ENCODE measurements at regions not wholly inside any gene's neighbourhood (a gene's known extent, or its start where the extent isn't known, plus 50 kb on each side); places are given as distances from the start of the nearest gene placed in this dataset.

DNA sequence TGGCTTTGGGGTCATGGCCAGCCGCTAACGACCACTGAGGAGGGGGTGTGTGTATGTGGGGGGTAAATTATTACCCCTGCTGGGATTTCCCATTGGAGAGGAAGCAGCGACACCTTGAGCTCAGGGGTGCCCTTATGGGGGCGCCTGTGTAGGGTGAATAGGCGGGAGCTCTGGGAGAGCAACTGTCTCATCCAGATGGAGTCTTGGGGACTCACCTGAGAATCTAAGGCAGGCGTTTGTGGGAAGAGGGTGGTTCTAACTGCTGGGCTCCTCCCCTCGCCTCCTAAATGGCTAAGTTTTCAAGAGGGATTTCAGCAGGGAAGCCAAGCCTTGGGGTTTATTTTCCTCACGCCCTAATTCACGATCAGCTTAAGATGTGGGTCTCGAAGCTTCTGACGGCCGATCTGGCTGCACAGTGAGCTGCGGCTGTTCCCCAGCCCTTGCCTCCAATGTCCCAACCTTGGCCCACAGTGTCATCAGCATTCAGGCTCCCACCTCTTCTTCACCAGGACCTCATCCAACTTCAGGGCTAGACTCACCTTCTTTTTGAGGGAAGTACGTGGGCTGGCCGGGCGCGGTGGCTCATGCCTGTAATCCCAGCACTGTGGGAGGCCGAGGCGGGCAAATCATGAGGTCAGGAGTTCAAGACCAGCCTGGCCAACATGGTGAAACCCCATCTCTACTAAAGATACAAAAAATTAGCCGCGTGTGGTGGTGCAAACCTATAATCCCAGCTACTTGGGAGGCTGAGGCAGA is 136.9 kb upstream of the EEF2KMT start:
- TF ChIP-seq RAD21 (IDR thresholded peaks at IDR 0.05; ENCODE audit: low read depth) (no peak), EGR1 (IDR thresholded peaks at IDR 0.05) (no peak), EP300 (IDR thresholded peaks at IDR 0.05; ENCODE audit: borderline replicate concordance) (no peak), TAF1 (IDR thresholded peaks at IDR 0.05; ENCODE audit: low read depth) (no peak), YY1 (IDR thresholded peaks at IDR 0.05; ENCODE audit: low read depth) (no peak), NFIC (IDR thresholded peaks at IDR 0.05) (no peak), CEBPB (IDR thresholded peaks at IDR 0.05) (no peak), TEAD4 (IDR thresholded peaks at IDR 0.05) (no peak)
- TF ChIP-seq, protein P1, sequence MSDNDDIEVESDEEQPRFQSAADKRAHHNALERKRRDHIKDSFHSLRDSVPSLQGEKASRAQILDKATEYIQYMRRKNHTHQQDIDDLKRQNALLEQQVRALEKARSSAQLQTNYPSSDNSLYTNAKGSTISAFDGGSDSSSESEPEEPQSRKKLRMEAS (IDR thresholded peaks at IDR 0.05), result no peak

All from Ishikawa (cell line).